ENCODE measurements at regions not wholly inside any gene's neighbourhood (a gene's known extent, or its start where the extent isn't known, plus 50 kb on each side); places are given as distances from the start of the nearest gene placed in this dataset.

DNA sequence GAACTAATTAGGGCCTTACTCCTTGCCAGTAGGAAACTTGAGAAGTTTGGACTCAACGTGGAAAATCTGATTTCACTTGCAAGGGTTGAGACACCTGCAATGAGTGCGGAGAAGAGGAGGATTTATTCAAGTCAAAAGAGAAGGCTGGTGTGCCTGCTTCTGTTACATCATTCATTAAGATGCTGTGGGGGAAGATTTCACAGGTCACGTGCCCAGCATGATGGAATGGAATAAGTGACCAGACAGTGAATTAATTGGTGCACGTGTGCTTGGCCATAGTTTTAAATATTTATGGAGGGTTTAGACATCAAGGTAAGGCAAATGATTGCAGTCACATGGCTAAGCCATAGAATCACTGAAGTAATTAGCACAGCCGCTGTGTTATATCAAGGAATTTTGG lies 155.0 kb downstream of the C7orf25 start:
- DNase-seq (ENCODE audit: low spot score): no peak

- DNase-seq (ENCODE audit: low spot score): no peak
These were observed 158.0 kb downstream of the C7orf25 start for GRCh38 chr7:42753811-42754363.

- no peak for DNase-seq (ENCODE audit: low spot score)
These were observed 158.5 kb downstream of the C7orf25 start for GRCh38 chr7:42753367-42753766.

- no peak for DNase-seq (ENCODE audit: low spot score)
These were observed 161.7 kb downstream of the C7orf25 start for GRCh38 chr7:42750172-42750571.

GRCh38 chr7:42747044-42747443 lies 164.8 kb downstream of the C7orf25 start:
- DNase-seq (ENCODE audit: low spot score): no peak

DNA sequence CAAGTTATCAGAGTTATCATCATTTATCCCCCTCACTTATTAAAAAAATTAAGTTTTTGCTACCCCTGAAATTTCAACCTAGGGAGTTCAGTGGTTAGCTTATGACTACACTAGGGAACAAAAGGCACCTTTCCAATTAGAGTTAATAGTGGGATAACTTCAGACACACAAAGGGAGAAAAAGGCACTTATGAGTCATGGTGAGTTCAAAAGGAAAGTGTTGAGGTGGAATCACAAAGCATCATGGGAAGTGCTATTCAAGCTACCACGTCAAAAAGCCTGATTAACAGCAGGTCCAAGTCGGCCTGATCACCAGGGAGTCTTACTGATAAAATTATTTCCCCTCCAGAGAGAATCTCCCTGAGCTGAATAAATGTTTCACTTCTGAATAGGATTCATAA lies 165.7 kb downstream of the C7orf25 start:
- no peak for DNase-seq (ENCODE audit: low spot score)

DNA sequence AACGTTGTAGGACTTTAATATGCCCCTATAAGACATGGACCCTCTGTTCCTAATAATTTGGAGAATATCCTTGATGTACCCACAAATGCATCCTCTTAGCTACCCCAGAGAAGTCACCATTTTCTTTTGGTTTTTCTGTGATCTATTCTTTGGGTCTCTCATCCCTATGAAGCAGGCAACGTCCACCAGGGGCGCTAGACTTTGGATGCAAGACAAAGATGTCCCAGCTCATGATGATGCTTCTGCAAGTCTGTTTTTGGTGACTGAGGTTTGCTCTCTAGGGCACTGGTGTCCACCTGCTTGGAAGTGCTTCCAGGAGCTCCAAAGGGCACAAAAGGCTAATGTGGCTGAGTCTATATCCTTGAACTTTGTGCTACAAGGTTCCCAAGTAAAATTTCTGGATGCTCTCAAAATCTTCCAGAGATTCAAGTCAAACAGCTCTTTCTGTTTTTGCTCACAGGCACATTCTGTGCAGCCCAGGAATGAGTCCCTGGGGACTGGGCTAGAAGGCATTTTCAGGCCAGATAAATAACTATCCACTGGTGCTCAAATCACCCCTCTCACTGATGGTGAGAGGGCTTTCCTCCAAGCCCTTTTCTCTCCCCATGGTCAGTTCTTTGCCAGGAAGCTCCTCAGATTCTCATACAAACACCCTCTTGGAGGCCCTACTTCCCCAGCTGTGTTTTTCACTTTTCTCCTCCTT lies 166.4 kb downstream of the C7orf25 start:
- peak; percentile 15 for DNase-seq (ENCODE audit: low spot score)

GRCh38 chr7:42744746-42745145 lies 167.1 kb downstream of the C7orf25 start:
- no peak for DNase-seq (ENCODE audit: low spot score)

- no peak for DNase-seq (ENCODE audit: low spot score)
These were observed 168.6 kb downstream of the C7orf25 start for GRCh38 chr7:42743077-42743858.

DNA sequence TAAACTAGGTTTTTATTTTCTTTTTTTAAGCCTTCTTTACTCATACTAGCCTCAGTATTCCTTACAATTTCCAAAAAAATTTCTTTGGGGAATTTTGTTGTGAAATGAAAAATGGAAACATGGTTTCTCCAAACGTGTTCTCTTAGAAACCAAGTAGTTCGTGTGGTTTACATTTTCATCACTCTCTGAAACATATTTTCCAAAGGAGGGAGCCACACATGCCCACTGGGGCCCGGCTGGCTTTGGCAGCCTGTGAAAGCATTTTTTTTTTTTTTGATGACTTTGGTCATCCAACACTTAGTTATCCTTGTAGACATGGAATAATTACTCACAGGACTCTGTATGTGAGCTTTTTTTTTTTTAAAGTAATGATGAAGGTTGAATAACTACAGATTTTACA lies 169.6 kb downstream of the C7orf25 start:
- no peak for DNase-seq (ENCODE audit: low spot score)

DNA sequence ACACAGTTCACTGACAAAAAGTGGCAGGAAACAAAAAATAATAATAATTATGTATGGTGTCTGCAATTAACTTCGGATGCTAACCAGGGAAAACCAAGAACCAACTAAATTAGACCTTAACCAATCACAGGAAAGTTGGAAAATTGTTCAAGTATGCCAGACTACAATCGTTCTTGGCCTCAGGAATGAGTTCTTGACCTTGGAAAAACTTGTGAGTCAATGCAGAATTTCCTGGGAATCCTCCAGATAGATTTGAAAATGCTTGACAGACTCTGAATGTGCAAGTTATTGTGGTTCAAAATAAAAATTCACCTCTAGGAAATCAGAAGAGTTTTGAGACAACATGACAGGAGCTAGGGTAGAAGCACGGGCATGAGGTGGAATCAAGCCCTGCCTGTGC lies 171.5 kb downstream of the C7orf25 start:
- no peak for DNase-seq (ENCODE audit: low spot score)

DNA sequence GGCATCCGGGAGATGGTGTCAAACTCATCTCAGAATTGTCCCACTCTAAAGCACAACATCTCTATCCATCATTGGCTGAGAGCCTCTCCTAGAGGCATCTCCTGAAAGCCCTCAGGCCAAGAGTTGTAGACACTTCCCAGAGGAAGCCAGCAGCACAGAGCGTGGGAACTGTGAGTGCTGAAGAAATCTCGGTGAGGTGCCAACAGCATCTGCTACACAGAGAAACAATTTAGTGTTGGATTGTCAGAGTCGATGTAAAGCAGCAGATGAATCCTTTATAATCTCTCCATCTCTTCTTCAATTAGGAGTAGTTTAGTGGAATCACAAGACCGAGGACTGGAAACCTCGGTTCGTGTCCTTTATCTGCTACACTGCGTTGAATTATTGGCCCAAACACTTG lies 172.2 kb downstream of the C7orf25 start:
- no peak for DNase-seq (ENCODE audit: low spot score)

DNA sequence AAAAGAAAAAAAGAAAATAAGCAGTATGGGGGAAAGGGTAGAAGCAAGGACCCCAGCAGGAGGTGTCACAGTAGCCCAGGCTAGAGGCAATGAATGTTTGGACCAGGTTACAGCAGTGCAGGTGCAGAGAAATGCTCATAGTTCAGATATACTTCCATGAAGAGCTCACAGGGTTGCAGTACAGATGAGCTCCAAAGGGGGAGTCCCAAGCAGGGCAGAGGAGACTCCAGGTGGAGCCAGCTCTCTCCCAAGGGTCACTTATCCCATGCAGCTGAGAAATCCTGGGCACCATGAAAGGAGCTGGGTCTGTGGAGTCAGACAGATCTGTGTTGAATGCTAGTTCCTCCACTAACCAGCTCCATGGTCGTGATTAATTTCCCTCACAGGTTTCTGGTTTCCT lies 174.9 kb downstream of the C7orf25 start:
- no peak for DNase-seq (ENCODE audit: low spot score)

DNA sequence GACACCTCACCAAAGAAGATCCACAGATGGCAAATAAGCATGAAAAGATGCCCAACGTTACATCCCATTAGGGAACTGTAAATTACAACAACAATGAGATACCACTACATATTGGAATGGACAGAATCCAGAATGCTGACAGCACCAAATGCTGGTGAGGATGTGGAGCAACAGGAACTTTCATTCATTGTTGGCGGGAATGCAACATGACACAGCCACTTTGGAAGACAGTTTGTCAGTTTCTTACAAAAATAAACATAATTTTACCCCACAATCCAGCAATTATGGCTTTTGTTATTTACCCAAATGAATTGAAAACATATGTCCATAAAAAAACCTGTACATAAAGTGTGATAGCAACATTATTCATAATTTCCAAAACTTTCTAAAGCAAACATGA lies 176.8 kb downstream of the C7orf25 start:
- DNase-seq (ENCODE audit: low spot score): no peak

GRCh38 chr7:42734568-42734967 lies 177.3 kb downstream of the C7orf25 start:
- DNase-seq (ENCODE audit: low spot score): no peak

GRCh38 chr7:42733040-42733439 lies 178.8 kb downstream of the C7orf25 start:
- no peak for DNase-seq (ENCODE audit: low spot score)

- DNase-seq (ENCODE audit: low spot score): no peak
These were observed 181.3 kb downstream of the C7orf25 start for GRCh38 chr7:42730586-42730985.

DNA sequence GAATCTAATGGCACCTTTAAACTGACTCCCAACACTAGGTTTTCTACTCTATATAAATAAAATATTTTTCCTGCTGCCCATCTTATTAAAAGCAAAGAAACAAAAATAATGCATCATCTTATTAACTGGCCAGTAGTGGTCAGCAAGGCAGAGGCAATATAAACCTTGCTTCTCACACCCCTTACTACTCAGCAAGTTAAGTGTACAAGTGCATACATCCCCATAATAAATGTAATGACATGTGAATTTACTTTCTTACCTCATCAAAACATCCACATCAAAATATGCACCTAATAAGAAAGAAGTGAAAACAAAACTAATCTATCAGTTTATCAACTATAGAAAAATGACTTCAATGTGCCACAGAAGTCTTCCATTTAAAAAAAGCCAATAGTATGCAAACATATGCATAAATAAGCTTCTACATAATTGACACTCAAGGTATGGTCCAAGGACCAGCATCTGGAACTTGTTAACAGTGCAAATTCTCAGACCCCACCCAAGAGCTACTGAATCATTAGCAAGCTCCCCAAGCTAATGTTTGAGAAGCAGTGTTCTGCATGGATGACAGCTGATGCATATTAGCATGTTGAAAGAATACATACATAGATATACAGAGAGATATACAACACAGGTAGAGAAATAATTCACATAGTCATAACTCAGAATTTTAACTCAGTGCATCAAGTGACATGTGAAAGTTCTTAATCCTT lies 182.7 kb downstream of the C7orf25 start:
- DNase-seq (ENCODE audit: low spot score): no peak

- DNase-seq (ENCODE audit: low spot score): no peak
These were observed 184.4 kb downstream of the C7orf25 start for GRCh38 chr7:42727451-42727850.

DNA sequence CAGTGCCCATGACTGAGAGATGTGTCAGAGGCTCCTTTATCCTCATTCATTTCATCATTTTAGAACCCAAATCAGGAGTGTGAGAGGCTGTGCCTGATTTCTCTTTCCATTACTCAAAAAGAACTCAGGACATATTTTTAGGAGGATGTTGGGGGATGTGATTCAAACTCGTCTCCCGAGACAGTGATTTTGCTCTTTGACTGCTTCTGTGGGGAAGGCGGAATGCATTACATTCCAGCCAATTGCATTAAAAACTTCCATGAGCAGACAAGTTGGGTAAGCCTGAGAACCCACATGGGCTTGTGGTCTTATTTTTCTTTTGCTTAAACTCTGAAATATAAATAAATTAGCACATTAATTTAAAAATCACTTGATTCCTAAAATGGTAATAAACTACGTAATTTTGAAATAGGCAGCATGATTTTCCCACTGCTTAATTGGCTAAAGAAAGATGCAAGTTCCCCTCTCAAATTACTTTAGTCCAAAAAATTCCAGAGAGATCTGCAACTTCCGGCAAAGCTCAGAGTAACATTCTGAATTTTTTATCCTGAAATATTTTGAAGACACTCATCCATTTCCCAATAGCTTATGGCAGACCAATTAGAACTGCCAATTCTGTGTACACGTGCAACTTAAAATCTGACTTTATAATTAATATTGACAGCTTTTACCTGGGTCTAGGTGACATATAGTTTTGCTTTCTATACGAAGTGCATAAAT lies 185.6 kb downstream of the C7orf25 start:
- no peak for DNase-seq (ENCODE audit: low spot score)

- DNase-seq (ENCODE audit: low spot score): no peak
These were observed 189.2 kb downstream of the C7orf25 start for GRCh38 chr7:42722716-42723115.

DNA sequence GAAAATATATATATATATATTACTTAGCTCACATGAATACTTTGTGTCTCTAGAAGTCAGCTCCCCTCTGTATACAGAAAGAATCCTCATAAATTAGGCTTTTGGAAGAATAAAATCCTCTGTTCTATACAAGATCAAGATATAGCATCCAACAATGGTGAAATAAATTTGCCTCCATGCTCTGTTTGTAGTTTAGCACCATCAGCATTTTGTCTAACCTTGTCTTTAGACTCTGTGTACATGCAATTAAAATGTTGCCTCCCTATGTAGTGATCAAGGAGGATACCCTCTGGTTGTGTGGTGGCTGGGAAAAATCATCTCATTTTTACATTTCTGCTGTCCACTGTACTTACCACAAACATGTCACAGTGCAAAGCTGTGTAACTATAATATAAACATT lies 189.7 kb downstream of the C7orf25 start:
- DNase-seq (ENCODE audit: low spot score): no peak

Measured in activated CD4-positive, alpha-beta T cell treated with anti-CD3 and anti-CD28 coated beads, Interleukin-2, Interleukin-4, amounts not matched to agents 100 ng/mL and 50 ng/mL, durations not matched to agents 16 hours and 8 hours (primary cell).